ENCODE measurements at regions not wholly inside any gene's neighbourhood (a gene's known extent, or its start where the extent isn't known, plus 50 kb on each side); places are given as distances from the start of the nearest gene placed in this dataset.
"Not testable (repeated sequence)": the region's sequence is repeated elsewhere in the genome, so short reads cannot be mapped to it uniquely, and the experiment has no call there.

DNA sequence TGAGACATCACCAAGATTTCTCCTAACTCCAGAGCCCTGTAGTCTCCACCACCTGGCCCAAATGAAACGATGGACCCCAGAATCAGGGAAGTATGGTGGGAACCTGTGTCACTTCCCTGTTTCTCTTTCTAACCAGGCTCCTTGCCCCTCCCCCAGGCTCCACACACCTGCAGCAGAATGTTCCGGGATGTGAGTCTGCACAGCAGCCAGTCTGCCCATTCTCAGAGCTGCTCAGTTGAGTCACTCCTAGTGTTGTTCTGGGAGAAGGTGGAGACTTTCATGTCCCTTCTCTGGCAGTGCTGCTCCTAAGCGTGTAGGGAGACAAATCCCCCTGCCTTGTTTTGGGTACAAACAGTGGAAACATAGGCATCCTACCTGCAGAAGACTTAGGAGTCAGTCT is 76.0 kb upstream of the XPA start:
- DNase-seq (ENCODE audit: low read depth in 2 of 2), result no peak

DNA sequence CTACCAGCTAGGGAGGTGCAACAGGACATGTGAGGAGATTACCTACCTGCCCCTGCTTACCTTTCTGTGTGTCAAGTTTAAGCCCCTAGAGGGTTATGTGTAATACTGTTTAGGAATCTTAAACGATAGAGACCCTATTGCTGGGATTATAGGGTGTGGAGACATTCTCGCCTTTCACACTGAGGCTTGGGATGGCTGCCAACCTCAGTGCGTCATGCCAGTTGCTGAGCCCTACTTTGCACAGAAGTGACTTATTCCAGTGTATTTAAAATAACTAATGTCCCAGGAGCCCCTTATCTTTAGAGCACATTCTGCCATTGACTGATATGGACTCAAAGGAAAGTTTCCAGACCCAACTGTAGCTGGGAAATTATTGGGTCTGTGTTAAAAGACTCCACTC is 76.6 kb upstream of the XPA start:
- no peak for DNase-seq (ENCODE audit: low read depth in 2 of 2)

DNA sequence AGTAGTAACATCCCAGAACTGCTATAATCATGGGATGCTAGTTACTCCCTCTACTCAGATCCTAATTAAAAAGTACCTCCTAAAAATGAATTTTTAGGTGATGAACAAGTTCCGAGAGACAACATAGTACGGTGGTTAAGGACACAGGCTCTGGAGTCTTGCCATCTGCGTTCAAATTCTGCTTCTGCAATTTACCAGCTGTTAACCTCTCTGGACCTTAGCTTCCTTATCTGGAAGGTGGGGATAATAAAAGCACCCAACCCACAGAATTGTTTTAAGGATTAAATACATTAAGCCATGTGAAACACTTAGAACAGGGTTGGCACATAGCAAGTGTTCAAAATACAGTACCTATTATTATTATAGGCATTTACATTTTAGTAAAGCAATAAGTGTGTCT is 77.5 kb upstream of the XPA start:
- no peak for DNase-seq (ENCODE audit: low read depth in 2 of 2)

DNA sequence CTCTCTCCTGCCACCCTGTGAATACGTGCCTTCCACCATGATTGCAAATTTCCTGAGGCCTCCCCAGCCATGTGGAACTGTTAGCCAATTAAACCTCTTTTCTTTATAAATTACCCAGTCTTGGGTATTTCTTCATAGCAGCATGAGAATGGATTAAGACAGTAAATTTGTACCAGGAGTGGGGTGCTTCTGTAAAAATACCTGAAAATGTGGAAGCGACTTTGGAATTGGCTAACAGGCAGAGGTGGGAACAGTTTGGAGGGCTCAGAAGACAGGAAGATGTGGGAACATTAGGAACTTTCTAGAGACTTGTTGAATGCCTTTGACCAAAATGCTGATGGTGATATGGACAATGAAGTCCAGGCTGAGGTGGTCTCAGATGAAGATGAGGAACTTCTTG is 74.3 kb upstream of the FOXE1 start:
- not testable (repeated sequence) for DNase-seq (ENCODE audit: low read depth in 2 of 2)

DNA sequence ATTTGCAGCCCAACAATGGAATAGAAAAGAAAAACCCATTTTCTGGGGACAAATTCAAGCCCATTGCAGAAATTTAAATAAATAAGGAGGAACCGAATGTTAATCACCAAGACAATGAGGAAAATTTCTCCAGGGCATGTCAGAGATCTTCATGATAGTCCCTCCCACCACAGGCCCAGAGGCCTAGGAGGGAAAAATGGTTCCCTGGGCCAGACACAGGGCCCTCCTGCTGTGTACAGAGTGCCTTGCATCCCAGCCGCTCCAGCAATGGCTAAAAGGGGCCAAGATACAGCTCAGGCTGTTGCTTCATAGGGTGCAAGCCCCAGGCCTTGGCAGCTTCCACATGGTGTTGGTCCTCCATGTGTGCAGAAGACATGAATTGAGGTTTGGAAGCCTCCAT is 73.4 kb upstream of the FOXE1 start:
- DNase-seq (ENCODE audit: low read depth in 2 of 2), result no peak

DNA sequence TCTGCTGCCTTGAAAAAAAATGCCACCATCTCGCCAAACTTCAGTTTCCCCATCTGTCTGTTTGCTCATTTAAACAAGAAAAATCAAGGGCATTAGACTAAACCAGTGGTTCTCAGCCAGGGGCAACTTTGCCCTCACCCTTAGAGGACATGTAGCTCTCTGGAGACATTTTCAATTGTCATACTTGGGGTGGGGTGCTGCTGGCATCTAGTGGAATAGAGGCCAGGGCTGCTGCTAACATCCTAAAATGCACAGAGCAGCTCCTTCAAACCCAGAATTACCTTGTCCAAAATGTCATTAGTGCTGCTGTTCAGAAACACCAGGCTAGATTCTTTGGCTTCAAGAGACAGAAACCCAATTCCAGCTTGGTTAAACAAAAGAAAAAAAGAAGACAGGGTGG is 71.1 kb upstream of the FOXE1 start:
- no peak for DNase-seq (ENCODE audit: low read depth in 2 of 2)

DNA sequence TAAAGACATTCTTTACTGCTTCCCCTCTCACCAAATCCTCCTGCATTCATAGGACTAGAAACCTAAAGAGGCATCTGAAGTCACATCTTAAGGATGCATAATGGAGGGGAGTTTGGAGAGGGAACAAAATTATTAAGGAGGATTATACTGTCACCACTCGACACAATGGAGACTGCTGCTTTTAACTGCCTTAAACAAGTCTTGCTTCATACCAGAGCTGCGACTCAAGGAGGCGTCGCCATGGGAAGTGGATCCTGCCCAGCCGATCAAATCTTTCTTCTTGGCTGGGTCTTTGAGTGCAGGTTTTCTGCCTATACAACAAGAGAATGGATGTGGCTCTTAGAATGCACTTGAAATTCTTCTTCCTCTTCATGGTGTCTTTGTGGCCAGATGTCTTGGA is 66.7 kb upstream of the FOXE1 start:
- DNase-seq (ENCODE audit: low read depth in 2 of 2), result no peak

DNA sequence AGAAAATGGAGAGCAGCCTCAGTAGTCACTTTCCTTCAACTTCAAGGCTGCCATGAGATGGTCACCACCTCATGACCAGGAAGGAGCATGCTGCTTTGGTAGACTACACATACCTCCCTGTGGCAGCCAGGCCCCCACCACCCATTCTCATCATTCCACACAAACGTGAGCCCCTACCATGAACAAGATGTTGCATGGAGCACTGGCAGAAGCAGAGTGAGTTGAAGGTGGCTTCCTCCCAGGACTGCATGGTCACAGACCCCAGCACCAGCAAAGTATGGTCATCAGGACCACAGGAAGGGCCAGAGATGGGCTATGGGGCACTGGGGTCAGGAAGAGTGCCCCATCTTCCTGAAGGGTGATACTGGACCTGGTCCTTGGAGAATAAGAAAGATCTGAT is 65.5 kb upstream of the FOXE1 start:
- no peak for DNase-seq (ENCODE audit: low read depth in 2 of 2)

DNA sequence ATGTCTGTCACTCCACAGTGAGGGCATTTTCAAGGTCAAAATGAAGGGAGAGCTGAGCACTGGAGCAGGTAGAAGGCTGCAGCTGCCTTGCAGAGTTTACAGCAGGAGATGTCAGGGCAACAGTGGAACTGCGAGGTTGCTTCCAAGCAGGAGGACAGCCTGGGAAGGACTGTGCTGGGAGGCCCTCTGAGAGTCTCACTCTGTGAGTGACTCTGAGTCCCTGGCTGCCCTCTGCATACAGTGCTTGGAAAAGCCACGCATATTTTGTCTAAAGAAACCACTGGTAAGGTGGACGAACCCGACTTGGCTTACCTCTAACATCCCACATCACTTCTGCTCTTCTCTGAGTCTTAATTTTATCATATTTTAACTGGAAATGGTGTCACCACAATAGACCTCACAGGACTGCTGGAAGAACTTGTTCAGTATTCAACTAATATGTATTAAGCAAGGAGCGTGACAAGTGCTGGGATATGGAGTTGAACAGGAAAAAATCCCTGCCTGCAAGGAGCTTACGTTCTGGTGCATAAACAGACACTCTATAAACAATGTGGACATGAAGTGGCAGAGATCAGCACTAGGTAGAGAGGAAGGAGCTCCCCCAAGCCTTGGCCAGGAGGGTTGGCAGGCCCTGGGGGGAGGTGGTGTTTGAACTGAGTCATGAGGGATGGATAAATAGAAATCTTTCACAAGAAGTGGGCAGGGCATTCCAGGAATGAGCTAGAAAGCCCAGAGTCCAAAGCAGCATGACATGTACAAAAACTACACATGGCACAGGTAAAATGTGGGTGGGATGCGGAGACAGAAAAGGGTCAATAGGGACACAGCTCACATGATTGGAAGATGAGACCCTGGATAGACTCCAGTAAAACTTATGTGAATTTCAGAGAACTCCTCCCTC is 64.0 kb upstream of the FOXE1 start:
- no peak for DNase-seq (ENCODE audit: low read depth in 2 of 2)

DNA sequence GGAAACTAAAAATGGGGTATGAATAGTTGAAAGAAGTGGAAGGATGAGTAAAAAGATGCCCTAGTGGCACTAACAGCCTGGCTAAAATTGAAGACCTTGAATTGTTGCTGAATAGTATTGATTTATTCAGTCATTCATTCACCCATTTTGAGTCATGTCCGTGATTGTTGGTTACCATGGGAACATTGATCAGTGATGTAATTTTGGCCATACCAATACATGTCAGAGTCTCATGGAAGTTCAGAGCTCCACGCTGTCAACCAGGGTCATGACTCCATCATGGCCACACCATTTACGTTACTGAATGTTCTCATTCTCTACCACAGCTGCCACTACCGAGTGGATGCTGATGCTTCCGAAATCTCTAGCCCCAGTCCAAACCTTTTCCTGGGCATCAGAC is 62.5 kb upstream of the FOXE1 start:
- DNase-seq (ENCODE audit: low read depth in 2 of 2), result no peak

DNA sequence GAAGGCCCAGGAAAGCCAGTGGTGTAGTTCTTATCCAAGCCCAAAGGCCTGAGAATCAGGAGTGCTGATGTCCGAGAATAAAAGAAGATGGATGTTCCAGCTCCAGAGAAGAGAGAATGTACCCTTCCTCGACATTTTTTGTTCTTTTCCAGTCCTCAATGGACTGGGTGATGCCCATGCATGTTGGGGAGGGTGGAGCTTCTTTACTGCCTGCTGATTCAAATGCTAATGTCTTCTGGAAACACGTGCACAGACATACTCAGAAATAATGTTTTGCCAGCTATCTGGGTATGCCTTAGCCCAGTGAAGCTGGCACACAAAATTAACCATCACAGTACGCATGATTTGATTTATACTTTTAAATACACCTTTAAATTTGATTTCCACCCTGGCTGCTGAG is 61.5 kb upstream of the FOXE1 start:
- DNase-seq (ENCODE audit: low read depth in 2 of 2), result no peak

DNA sequence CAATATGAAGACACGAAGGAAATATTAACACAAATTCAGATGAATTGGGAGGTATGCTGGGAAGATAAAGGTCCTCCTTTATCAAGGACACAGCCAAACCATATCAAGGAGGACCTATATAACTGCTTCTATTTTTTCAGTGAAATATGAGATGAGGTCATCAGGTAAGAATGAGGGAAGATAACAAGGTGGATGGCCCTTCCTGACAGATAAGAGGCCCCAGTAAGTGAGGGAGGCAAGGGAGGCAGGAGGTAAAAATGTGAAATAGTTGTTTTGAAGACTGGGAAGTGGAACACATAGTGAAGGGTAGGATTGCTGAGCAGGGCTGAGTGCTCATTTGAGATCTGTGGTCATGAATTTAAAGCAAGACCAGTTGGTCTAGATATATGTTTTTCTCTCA is 60.0 kb upstream of the FOXE1 start:
- DNase-seq (ENCODE audit: low read depth in 2 of 2), result no peak

DNA sequence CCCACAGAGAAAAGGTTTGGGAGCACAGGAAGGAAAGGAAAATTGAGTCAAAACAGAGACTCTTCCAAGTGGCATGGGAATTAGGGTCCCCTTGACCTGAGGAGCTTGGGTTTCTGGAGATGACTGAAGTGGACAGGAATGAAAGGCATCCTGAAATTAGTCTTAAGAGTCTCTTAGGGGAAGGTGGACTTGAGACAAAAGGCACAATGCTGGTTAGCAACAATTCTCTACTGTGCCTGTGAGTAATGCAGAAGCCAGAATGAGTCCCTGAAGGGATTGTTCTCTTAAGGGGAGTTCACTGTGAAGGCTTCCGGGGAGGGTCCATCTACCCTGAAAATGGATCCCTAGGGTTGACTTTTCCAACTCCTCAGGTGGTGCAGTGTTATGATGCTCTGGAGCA is 58.4 kb upstream of the FOXE1 start:
- no peak for DNase-seq (ENCODE audit: low read depth in 2 of 2)

DNA sequence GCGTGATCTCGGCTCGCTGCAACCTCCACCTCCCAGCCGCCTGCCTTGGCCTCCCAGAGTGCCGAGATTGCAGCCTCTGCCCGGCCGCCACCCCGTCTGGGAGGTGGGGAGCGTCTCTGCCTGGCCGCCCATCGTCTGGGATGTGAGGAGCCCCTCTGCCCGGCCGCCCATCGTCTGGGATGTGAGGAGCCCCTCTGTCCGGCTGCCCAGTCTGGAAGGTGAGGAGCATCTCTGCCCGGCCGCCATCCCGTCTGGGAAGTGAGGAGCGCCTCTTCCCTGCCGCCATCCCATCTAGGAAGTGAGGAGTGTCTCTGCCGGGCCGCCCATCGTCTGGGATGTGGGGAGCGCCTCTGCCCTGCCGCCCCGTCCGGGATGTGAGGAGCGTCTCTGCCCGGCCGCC is 56.9 kb upstream of the FOXE1 start:
- DNase-seq (ENCODE audit: low read depth in 2 of 2), result not testable (repeated sequence)

DNA sequence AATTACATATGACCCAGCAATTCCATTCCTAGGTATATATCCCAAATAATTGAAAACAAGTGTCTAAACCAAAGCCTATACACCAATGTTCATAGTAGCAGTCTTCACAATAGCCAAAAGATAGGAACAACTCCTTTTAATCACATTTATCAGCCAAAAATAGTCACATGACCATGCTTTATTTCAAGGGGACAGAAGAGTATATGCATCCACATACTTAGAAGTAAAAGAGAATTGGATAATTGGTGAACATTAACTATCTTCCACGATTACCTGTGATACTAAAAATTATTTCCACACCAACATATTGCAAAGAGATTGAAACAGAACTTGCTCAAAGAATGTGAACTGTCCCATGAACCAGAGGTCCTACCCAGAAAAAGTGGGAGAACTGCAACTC is 51.8 kb upstream of the FOXE1 start:
- DNase-seq (ENCODE audit: low read depth in 2 of 2), result no peak

DNA sequence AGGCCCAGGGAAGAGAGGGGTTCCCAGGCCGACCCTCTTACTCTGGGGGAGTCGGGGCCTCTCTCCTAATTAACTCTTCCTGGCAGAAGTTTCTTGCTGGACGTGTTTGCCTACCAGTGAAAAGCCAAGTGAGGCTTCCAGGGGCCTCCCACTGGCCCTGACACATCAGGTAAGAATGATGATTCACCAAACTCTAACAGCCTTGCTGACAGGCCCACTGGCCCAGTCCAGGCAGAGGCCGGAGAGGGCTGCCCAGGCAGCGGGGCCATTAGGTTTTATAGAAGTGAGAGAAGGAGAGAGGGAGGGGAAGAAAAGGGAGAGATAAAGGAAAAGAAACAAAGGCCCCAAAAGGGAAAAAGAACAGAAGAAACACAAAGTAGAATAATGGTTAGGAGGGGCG is 50.8 kb upstream of the FOXE1 start:
- DNase-seq (ENCODE audit: low read depth in 2 of 2), result no peak

DNA sequence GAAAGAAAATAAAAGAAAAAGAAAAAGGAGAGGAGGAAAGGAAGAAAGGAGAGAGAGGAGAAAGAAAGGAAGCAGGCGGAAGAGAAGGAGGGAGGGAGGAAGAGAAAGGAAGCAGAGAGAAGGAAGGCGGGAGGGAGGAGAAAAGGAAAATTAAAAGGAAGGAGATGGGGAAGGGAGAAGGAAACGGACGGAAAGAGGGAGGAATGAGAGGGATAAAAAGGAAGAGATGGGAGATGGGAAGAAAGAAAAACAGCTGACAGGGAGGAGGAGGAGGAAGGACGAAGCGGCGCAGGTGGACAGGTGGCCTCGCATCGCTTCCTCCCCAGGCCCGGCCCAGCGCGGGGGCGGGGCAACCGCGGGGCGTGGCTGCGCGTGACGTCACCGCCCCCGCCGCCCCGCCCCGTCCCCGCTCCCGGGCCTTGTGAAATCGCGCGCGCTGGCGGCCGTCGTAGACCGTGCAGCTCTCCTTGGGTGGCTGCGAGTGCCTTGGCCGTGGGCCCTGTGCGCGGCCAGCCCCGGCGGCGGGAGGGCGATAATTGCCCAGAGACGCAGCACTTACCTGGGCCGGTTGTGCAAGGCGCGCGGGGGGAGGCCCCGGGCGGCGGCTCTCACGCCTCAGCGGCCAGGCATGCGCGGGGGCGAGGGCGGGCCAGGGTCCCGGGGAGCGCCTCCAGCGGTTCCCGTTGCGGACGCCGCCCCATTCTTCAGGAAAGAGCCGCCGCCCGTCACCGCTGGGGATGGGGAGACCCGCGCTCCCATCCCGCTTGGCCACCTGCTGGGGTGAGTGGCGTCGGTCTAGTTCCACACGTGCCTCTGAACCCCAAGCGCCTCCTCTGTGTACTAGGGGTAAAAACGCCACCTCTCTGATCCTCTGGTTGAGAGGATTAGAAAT is 49.6 kb upstream of the FOXE1 start:
- peak; percentile 39 to 57 for DNase-seq (ENCODE audit: low read depth in 2 of 2)
